GM21529 (cell line): ENCODE measurements at regions not wholly inside any gene's neighbourhood (a gene's known extent, or its start where the extent isn't known, plus 50 kb on each side); places are given as distances from the start of the nearest gene placed in this dataset.

ENCODE experiments used
- ATAC-seq: cut with Tn5 transposase; IDR thresholded peaks from one replicate; pipeline ENCODE4 v1.9.1; 2021; ENCODE audit not compliant: unreplicated experiment

- ATAC-seq, result no peak
These were observed 339.1 kb upstream of the OBI1 start for GRCh38 chr13:78997902-78998629.

- ATAC-seq, result no peak
These were observed 334.8 kb upstream of the OBI1 start for GRCh38 chr13:78993792-78994191.

- no peak for ATAC-seq
These were observed 323.0 kb upstream of the OBI1 start for GRCh38 chr13:78981913-78982312.

- ATAC-seq, result no peak
These were observed 320.4 kb upstream of the OBI1 start for GRCh38 chr13:78979349-78979748.

- ATAC-seq, result peak; percentile 95
These were observed 319.5 kb upstream of the OBI1 start for GRCh38 chr13:78978381-78978998.

- ATAC-seq, result no peak
These were observed 318.4 kb upstream of the OBI1 start for GRCh38 chr13:78977311-78977710.

- ATAC-seq, result no peak
These were observed 317.7 kb upstream of the OBI1 start for GRCh38 chr13:78976696-78977095.

GRCh38 chr13:78972561-78972960 is 313.6 kb upstream of the OBI1 start:
- ATAC-seq, result no peak

GRCh38 chr13:78971355-78972025 is 312.5 kb upstream of the OBI1 start:
- no peak for ATAC-seq

GRCh38 chr13:78960881-78961280 is 301.9 kb upstream of the OBI1 start:
- no peak for ATAC-seq

- ATAC-seq, result no peak
These were observed 299.1 kb upstream of the OBI1 start for GRCh38 chr13:78958006-78958405.

- ATAC-seq, result no peak
These were observed 281.6 kb upstream of the OBI1 start for GRCh38 chr13:78940455-78941130.

GRCh38 chr13:78934336-78934735 is 275.4 kb upstream of the OBI1 start:
- no peak for ATAC-seq

GRCh38 chr13:78915015-78915414 is 256.1 kb upstream of the OBI1 start:
- no peak for ATAC-seq

GRCh38 chr13:78913656-78914055 is 254.7 kb upstream of the OBI1 start:
- no peak for ATAC-seq

- no peak for ATAC-seq
These were observed 251.2 kb upstream of the OBI1 start for GRCh38 chr13:78910147-78910546.

GRCh38 chr13:78909276-78909675 is 250.3 kb upstream of the OBI1 start:
- ATAC-seq, result no peak

GRCh38 chr13:78907006-78907405 is 248.1 kb upstream of the OBI1 start:
- ATAC-seq, result no peak

- no peak for ATAC-seq
These were observed 238.2 kb upstream of the OBI1 start for GRCh38 chr13:78897200-78897599.

GRCh38 chr13:78884571-78884970 is 225.6 kb upstream of the OBI1 start:
- ATAC-seq, result no peak

GRCh38 chr13:78881751-78882150 is 222.8 kb upstream of the OBI1 start:
- no peak for ATAC-seq

- ATAC-seq, result no peak
These were observed 222.1 kb upstream of the OBI1 start for GRCh38 chr13:78881054-78881453.
